ENCODE measurements at regions not wholly inside any gene's neighbourhood (a gene's known extent, or its start where the extent isn't known, plus 50 kb on each side); places are given as distances from the start of the nearest gene placed in this dataset.

DNA sequence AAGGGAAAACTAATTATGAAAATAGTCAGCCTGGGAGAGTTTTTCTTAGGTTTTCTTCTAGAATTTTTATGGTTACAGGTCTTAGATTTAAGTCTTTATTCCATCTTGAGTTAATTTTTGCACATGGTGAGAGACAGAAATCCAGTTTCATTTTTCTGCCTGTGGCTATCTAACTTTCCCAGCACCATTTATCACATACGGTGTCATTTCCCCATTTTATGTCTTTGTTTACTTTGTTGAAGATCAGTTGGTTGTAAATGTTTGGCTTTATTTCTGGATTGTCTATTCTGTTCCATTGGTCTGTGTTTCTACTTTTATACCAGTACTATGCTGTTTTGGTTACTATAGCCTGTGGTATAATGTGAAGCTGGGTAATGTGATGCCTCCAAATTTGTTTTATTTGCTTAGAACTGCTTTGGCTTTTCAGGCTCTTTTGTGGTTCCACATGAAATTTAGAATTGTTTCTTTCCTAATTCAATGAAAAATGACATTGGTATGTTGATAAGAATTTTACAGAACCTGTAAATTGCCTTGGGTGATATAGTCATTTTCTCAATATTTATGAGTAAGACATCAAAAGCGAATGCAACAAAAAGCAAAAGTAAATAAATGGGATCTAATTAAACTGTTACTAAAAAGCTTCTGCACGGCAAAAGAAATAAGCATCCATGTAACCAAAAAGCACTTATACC is 146.1 kb upstream of the NOL4 start:
- H3K4me3 ChIP-seq (ENCODE audit: low read depth, low read length): no peak overlapping the region
- no peaks in the 10 kb centered on the region for H3K36me3 ChIP-seq (ENCODE audit: control insufficient read depth in 2 of 2, insufficient read depth in 1 of 2, low read length in 2 of 2)
- ChIA-PET CTCF (no interaction called here), POLR2A (no interaction called here)
- TF ChIP-seq ZNF473 (tag by site-specific recombination; IDR thresholded peaks at IDR 0.05) (no peak), TRIM28 (IDR thresholded peaks at IDR 0.05; ENCODE audit: borderline replicate concordance, low read length) (0 out of 2 replicates have a peak, but pooled peaks have one; percentile 36), ZNF843 (tag by site-specific recombination; IDR thresholded peaks at IDR 0.05) (0 out of 2 replicates have a peak, but pooled peaks have one; percentile 21), TCF7L2 (IDR thresholded peaks at IDR 0.05; ENCODE audit: borderline replicate concordance, low read depth, low read length) (0 out of 2 replicates have a peak, but pooled peaks have one; percentile 39)
- TF ChIP-seq, protein P1, sequence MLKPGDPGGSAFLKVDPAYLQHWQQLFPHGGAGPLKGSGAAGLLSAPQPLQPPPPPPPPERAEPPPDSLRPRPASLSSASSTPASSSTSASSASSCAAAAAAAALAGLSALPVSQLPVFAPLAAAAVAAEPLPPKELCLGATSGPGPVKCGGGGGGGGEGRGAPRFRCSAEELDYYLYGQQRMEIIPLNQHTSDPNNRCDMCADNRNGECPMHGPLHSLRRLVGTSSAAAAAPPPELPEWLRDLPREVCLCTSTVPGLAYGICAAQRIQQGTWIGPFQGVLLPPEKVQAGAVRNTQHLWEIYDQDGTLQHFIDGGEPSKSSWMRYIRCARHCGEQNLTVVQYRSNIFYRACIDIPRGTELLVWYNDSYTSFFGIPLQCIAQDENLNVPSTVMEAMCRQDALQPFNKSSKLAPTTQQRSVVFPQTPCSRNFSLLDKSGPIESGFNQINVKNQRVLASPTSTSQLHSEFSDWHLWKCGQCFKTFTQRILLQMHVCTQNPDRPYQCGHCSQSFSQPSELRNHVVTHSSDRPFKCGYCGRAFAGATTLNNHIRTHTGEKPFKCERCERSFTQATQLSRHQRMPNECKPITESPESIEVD (tag by site-specific recombination; IDR thresholded peaks at IDR 0.05): peak; percentile 57
- TF ChIP-seq, protein P2, sequence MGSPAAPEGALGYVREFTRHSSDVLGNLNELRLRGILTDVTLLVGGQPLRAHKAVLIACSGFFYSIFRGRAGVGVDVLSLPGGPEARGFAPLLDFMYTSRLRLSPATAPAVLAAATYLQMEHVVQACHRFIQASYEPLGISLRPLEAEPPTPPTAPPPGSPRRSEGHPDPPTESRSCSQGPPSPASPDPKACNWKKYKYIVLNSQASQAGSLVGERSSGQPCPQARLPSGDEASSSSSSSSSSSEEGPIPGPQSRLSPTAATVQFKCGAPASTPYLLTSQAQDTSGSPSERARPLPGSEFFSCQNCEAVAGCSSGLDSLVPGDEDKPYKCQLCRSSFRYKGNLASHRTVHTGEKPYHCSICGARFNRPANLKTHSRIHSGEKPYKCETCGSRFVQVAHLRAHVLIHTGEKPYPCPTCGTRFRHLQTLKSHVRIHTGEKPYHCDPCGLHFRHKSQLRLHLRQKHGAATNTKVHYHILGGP (tag by site-specific recombination; IDR thresholded peaks at IDR 0.05): peak; percentile 18; the same call in 1 of the 2 replicates
- H3K27ac ChIP-seq (ENCODE audit: extremely low read depth, low read depth, low read length): no peak overlapping the region
- H3K4me1 ChIP-seq (ENCODE audit: control insufficient read depth, insufficient read depth, low read length): no peaks in the 10 kb centered on the region
- H3K9me3 ChIP-seq (ENCODE audit: control insufficient read depth, insufficient read depth, low read depth, low read length): no peaks in the 10 kb centered on the region

DNA sequence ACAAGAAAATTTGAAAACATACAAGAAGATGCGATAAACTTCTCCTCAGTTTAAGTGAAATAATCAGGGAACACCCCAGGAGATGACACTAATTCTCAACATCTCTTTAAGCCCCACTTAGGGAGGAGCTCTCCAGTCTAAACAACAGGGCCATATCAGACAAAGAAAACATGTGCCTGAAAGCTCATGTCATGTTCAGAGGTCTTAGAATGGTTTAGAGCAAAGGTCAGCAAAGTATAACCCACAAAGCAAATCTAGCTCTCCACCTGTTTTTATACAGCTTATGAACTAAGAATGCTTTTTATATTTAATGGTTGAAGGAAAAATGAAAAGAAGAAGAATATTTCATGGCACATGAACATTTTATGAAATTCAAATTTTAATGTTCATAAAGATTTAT is 155.6 kb upstream of the NOL4 start:
- CTCF ChIA-PET: no interaction called here
- Histone ChIP-seq H3K36me3 (ENCODE audit: control insufficient read depth in 2 of 2, insufficient read depth in 1 of 2, low read length in 2 of 2) (no peaks in the 10 kb centered on the region), H3K4me1 (ENCODE audit: control insufficient read depth, insufficient read depth, low read length) (no peaks in the 10 kb centered on the region), H3K27ac (ENCODE audit: extremely low read depth, low read depth, low read length) (no peak overlapping the region), H3K9me3 (ENCODE audit: control insufficient read depth, insufficient read depth, low read depth, low read length) (no peaks in the 10 kb centered on the region), H3K4me3 (ENCODE audit: low read depth, low read length) (no peak overlapping the region)
- TF ChIP-seq ZNF140 (tag by site-specific recombination; IDR thresholded peaks at IDR 0.05) (no peak), TRIM28 (IDR thresholded peaks at IDR 0.05; ENCODE audit: borderline replicate concordance, low read length) (no peak)
- TF ChIP-seq, protein P3, sequence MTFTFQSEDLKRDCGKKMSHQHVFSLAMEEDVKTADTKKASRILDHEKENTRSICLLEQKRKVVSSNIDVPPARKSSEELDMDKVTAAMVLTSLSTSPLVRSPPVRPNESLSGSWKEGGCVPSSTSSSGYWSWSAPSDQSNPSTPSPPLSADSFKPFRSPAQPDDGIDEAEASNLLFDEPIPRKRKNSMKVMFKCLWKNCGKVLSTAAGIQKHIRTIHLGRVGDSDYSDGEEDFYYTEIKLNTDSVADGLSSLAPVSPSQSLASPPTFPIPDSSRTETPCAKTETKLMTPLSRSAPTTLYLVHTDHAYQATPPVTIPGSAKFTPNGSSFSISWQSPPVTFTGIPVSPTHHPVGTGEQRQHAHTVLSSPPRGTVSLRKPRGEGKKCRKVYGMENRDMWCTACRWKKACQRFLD (tag by site-specific recombination; IDR thresholded peaks at IDR 0.05): no peak
- POLR2A ChIA-PET: no interaction called here

DNA sequence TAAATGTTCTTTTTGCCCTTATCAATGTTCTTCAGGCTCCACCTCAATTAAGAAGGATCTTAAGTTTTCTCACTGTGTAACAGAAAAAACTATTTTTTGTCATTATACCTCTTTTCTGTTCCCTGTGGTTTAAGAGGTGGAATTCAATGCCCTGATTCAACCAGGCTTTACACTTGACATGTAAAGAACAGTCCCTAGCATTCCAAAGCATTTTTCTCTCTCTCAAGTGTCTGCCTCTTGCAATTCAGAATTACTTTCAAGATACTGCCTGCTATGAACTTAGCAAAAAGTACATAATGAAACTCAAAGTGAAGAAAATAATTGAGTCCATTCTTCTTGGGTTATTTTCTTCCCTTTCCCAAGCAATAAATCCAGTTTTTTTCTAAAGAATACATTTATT is 160.6 kb upstream of the NOL4 start:
- CTCF ChIA-PET: no interaction called here
- TF ChIP-seq, protein P4, sequence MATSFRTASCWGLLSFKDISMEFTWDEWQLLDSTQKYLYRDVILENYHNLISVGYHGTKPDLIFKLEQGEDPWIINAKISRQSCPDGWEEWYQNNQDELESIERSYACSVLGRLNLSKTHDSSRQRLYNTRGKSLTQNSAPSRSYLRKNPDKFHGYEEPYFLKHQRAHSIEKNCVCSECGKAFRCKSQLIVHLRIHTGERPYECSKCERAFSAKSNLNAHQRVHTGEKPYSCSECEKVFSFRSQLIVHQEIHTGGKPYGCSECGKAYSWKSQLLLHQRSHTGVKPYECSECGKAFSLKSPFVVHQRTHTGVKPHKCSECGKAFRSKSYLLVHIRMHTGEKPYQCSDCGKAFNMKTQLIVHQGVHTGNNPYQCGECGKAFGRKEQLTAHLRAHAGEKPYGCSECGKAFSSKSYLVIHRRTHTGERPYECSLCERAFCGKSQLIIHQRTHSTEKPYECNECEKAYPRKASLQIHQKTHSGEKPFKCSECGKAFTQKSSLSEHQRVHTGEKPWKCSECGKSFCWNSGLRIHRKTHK (tag by site-specific recombination; IDR thresholded peaks at IDR 0.05): no peak
- TF ChIP-seq ZNF157 (tag by site-specific recombination; IDR thresholded peaks at IDR 0.05): no peak
- no peak for TF ChIP-seq ZNF610 (tag by site-specific recombination; IDR thresholded peaks at IDR 0.05; ENCODE audit: borderline replicate concordance)
- no peak for TF ChIP-seq ZNF433 (tag by site-specific recombination; IDR thresholded peaks at IDR 0.05; ENCODE audit: low read depth)
- TF ChIP-seq, protein P5, sequence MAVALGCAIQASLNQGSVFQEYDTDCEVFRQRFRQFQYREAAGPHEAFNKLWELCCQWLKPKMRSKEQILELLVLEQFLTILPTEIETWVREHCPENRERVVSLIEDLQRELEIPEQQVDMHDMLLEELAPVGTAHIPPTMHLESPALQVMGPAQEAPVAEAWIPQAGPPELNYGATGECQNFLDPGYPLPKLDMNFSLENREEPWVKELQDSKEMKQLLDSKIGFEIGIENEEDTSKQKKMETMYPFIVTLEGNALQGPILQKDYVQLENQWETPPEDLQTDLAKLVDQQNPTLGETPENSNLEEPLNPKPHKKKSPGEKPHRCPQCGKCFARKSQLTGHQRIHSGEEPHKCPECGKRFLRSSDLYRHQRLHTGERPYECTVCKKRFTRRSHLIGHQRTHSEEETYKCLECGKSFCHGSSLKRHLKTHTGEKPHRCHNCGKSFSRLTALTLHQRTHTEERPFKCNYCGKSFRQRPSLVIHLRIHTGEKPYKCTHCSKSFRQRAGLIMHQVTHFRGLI (tag by site-specific recombination; IDR thresholded peaks at IDR 0.05): no peak
- TF ChIP-seq MZF1 (tag by site-specific recombination; IDR thresholded peaks at IDR 0.05; ENCODE audit: borderline replicate concordance): no peak
- TF ChIP-seq ZNF701 (tag by site-specific recombination; IDR thresholded peaks at IDR 0.05): no peak
- no peak for TF ChIP-seq ZNF155 (tag by site-specific recombination; IDR thresholded peaks at IDR 0.05)
- no peak for TF ChIP-seq ZNF549 (tag by site-specific recombination; IDR thresholded peaks at IDR 0.05)
- no peak for TF ChIP-seq GLI2 (tag by site-specific recombination; IDR thresholded peaks at IDR 0.05; ENCODE audit: borderline replicate concordance, low read depth)

More for the DNA sequence above, 160.6 kb upstream of the NOL4 start:
- Histone ChIP-seq H3K27ac (ENCODE audit: extremely low read depth, low read depth, low read length) (no peak overlapping the region), H3K4me1 (ENCODE audit: control insufficient read depth, insufficient read depth, low read length) (no peaks in the 10 kb centered on the region), H3K4me3 (ENCODE audit: low read depth, low read length) (no peak overlapping the region), H3K9me3 (ENCODE audit: control insufficient read depth, insufficient read depth, low read depth, low read length) (no peaks in the 10 kb centered on the region), H3K36me3 (ENCODE audit: control insufficient read depth in 2 of 2, insufficient read depth in 1 of 2, low read length in 2 of 2) (no peaks in the 10 kb centered on the region)
- POLR2A ChIA-PET: no interaction called here

Measured in HEK293 (cell line).